HG03108 (cell line): ENCODE measurements at regions not wholly inside any gene's neighbourhood (a gene's known extent, or its start where the extent isn't known, plus 50 kb on each side); places are given as distances from the start of the nearest gene placed in this dataset.
"Not testable (repeated sequence)": the region's sequence is repeated elsewhere in the genome, so short reads cannot be mapped to it uniquely, and the experiment has no call there.

Experiments used
- ATAC-seq: cut with Tn5 transposase; IDR thresholded peaks from one replicate; pipeline ENCODE4 v1.9.1; 2021; ENCODE audit warnings: moderate library complexity; ENCODE audit not compliant: unreplicated experiment

GRCh38 chr19:28463493-28464053 is 749.4 kb downstream of the UQCRFS1 start:
- ATAC-seq = no peak

GRCh38 chr19:28457620-28458019 is 755.3 kb downstream of the UQCRFS1 start:
- no peak for ATAC-seq

GRCh38 chr19:28456708-28457320 is 756.1 kb downstream of the UQCRFS1 start:
- no peak for ATAC-seq

- ATAC-seq = no peak
Observed at GRCh38 chr19:28456252-28456651, 756.7 kb downstream of the UQCRFS1 start.

GRCh38 chr19:28454083-28454482 is 758.9 kb downstream of the UQCRFS1 start:
- no peak for ATAC-seq

- ATAC-seq = no peak
Observed at GRCh38 chr19:28453420-28453819, 759.5 kb downstream of the UQCRFS1 start.

GRCh38 chr19:28449803-28450202 is 763.1 kb downstream of the UQCRFS1 start:
- no peak for ATAC-seq

- no peak for ATAC-seq
Observed at GRCh38 chr19:28446511-28446910, 766.4 kb downstream of the UQCRFS1 start.

- ATAC-seq = no peak
Observed at GRCh38 chr19:28445826-28446225, 767.1 kb downstream of the UQCRFS1 start.

- ATAC-seq = no peak
Observed at GRCh38 chr19:28444362-28444761, 768.6 kb downstream of the UQCRFS1 start.

GRCh38 chr19:28443361-28443760 is 769.6 kb downstream of the UQCRFS1 start:
- ATAC-seq = no peak

- ATAC-seq = no peak
Observed at GRCh38 chr19:28437390-28438346, 775.3 kb downstream of the UQCRFS1 start.

- no peak for ATAC-seq
Observed at GRCh38 chr19:28436320-28436719, 776.6 kb downstream of the UQCRFS1 start.

GRCh38 chr19:28435551-28436271 is 777.2 kb downstream of the UQCRFS1 start:
- ATAC-seq = no peak

- ATAC-seq = not testable (repeated sequence)
Observed at GRCh38 chr19:28434794-28435193, 778.2 kb downstream of the UQCRFS1 start.

- not testable (repeated sequence) for ATAC-seq
Observed at GRCh38 chr19:28434365-28434764, 778.6 kb downstream of the UQCRFS1 start.

- not testable (repeated sequence) for ATAC-seq
Observed at GRCh38 chr19:28433166-28433565, 779.8 kb downstream of the UQCRFS1 start.

GRCh38 chr19:28430214-28430613 is 782.7 kb downstream of the UQCRFS1 start:
- no peak for ATAC-seq

GRCh38 chr19:28429356-28429755 is 783.6 kb downstream of the UQCRFS1 start:
- no peak for ATAC-seq

GRCh38 chr19:28428663-28429348 is 784.1 kb downstream of the UQCRFS1 start:
- ATAC-seq = no peak
